Astrocyte of the cerebellum (primary cell): ENCODE measurements at regions not wholly inside any gene's neighbourhood (a gene's known extent, or its start where the extent isn't known, plus 50 kb on each side); places are given as distances from the start of the nearest gene placed in this dataset.

Experiments
- DNase-seq: peaks from one replicate; pipeline ENCODE4 v3.0.0-alpha.2; 2011; ENCODE audit warnings: low read depth
- H3K4me3 ChIP-seq: 2 replicates; pipeline ENCODE4 v1.5.1; 2011; ENCODE audit warnings: mild to moderate bottlenecking, low read depth, low read length, moderate library complexity
- in situ Hi-C: cut with HindIII; loops from 2 replicates; pipeline ENCODE4 v1.10.0; 2017; ENCODE audit warnings: low sequenced_read_pairs
- TF ChIP-seq, protein P1 (sequence below): IDR thresholded peaks from 2 replicates; pipeline ENCODE4 v1.5.1; 2012; ENCODE audit warnings: low read length, low read depth, moderate library complexity, mild to moderate bottlenecking; ENCODE audit errors: missing control alignments

- DNase-seq = no peak
- no peak overlapping the region for H3K4me3 ChIP-seq
- in situ Hi-C loops = no loop called here
- TF ChIP-seq, protein P1, sequence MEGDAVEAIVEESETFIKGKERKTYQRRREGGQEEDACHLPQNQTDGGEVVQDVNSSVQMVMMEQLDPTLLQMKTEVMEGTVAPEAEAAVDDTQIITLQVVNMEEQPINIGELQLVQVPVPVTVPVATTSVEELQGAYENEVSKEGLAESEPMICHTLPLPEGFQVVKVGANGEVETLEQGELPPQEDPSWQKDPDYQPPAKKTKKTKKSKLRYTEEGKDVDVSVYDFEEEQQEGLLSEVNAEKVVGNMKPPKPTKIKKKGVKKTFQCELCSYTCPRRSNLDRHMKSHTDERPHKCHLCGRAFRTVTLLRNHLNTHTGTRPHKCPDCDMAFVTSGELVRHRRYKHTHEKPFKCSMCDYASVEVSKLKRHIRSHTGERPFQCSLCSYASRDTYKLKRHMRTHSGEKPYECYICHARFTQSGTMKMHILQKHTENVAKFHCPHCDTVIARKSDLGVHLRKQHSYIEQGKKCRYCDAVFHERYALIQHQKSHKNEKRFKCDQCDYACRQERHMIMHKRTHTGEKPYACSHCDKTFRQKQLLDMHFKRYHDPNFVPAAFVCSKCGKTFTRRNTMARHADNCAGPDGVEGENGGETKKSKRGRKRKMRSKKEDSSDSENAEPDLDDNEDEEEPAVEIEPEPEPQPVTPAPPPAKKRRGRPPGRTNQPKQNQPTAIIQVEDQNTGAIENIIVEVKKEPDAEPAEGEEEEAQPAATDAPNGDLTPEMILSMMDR = no peak
Observed at GRCh38 chr2:240236217-240237111, 96.0 kb upstream of the OTOS start.

- DNase-seq = no peak
Observed at GRCh38 chr2:240237609-240238174, 97.2 kb upstream of the OTOS start.

GRCh38 chr2:240238201-240238600, 97.7 kb upstream of the OTOS start:
- TF ChIP-seq, protein P1 = no peak
- H3K4me3 ChIP-seq = no peak overlapping the region
- in situ Hi-C loops = no loop called here
- DNase-seq = no peak

More at GRCh38 chr2:240237609-240238174, 97.2 kb upstream of the OTOS start:
- in situ Hi-C loops = no loop called here
- no peak overlapping the region for H3K4me3 ChIP-seq
- TF ChIP-seq, protein P1 = no peak

DNA sequence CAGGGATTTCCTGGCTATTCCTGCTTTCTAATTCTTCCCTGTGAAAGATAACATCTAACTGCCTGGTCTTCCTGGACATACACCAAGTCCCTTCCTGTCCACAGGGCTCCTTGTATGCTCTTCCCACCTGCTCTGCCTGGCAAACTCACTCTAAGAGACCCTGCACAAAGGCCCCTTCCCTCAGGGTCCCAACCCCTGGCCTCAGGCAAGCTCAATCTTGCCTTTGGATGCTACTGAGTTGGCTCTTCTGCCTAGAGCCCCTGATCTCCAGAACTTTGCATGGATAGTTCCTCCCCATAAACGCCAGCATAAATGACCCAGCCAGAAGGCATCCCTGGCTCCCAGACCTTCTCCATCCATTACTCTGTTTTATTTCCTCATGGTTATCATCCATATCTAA, 98.3 kb upstream of the OTOS start:
- in situ Hi-C loops = no loop called here
- DNase-seq = no peak
- H3K4me3 ChIP-seq = no peak overlapping the region
- TF ChIP-seq, protein P1 = no peak

GRCh38 chr2:240239325-240239724, 98.9 kb upstream of the OTOS start:
- H3K4me3 ChIP-seq = no peak overlapping the region
- DNase-seq = no peak
- TF ChIP-seq, protein P1 = no peak
- in situ Hi-C loops = no loop called here

DNA sequence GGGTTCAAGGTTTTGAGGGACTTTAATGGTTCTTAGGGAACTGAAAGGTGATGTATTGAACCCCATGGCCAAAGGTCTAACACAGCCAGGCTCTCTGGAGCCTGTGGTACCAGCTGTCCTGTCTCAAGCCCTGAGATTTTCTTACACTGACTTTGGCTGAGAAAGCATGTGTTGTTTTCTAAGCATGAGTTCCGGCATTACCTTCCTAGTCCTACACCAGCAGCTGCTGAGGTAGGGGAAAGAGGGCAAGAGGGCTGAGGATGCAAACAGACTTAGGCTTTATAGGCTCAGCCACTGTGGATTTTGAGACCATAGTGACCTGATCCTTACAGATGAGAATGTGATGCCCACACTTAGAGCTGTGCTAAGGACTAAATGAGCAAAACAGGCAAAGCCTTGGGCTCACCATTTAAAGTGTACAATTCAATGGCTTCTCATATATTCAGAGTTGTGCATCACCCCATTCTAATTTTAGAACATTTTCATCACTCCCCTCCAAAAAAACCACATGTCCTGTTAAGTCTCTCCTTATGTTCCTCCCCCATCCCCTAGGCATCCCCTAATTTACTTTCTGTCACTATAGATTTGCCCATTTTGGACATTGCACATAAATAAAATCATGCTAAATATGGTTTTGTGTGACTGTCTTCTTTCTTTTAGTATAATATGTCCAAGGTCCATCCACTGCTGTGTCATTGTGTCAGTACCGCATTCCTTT, 99.7 kb upstream of the OTOS start:
- H3K4me3 ChIP-seq = no peak overlapping the region
- TF ChIP-seq, protein P1 = no peak
- in situ Hi-C loops = no loop called here
- DNase-seq = no peak
